ENCODE measurements at regions not wholly inside any gene's neighbourhood (a gene's known extent, or its start where the extent isn't known, plus 50 kb on each side); places are given as distances from the start of the nearest gene placed in this dataset.

DNA sequence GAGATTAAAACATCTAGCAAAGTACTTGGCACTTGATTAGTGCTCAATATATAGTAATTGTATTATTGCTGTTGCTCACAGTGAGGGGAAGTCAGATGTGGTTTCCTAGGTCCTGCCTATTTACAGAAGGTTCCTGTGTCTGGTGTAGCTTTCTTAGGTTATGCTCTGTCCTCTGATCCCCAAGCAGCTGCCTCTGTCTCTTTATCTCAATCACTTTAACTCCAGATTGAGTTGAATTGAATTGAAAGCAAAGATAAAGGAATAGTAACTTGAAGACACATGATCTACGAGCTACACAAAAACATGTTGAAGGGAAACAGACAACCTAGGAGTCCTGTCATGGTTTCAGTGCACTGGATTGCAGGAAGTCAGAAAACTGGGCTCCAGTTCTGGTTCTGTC is 113.9 kb upstream of the ADAMTSL1 start:
- DNase-seq, result no peak

DNA sequence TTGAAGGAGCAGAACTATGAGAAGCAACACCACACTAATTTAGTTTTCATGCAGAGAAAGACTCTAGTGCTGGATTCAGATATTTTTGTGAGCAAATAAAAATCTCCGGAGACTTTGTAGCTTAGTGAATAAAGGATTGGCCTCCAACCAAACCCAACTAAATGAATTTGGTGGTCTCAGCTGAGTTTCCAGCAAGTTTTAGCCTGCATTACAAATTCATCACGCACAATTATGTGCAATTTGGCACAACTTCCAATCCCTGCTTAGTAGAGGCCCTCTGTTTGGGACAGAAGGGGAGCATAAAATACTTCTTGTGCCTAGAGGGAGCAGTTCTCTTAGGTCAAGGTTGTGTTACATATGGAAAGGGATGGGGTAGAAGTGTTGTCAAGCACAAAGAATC is 112.3 kb upstream of the ADAMTSL1 start:
- DNase-seq, result no peak

DNA sequence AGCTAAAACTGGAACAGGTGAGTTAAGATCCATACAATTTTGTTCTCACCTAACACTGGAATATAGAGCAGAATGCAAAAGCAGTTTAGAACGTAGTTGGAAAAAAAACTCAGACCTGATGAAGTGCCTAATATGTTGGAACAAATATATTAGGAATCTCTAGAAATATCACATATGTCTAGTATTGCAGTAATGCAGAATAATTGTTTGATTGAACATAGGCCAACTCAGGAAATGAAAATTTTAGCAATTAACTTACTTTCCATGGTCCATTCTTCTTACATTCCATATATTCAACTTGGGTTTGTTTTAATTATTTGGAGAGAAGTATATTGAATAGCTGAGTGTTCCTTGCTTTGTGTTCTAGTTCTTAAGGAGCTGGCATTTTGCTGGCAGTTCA is 111.8 kb upstream of the ADAMTSL1 start:
- DNase-seq, result no peak

DNA sequence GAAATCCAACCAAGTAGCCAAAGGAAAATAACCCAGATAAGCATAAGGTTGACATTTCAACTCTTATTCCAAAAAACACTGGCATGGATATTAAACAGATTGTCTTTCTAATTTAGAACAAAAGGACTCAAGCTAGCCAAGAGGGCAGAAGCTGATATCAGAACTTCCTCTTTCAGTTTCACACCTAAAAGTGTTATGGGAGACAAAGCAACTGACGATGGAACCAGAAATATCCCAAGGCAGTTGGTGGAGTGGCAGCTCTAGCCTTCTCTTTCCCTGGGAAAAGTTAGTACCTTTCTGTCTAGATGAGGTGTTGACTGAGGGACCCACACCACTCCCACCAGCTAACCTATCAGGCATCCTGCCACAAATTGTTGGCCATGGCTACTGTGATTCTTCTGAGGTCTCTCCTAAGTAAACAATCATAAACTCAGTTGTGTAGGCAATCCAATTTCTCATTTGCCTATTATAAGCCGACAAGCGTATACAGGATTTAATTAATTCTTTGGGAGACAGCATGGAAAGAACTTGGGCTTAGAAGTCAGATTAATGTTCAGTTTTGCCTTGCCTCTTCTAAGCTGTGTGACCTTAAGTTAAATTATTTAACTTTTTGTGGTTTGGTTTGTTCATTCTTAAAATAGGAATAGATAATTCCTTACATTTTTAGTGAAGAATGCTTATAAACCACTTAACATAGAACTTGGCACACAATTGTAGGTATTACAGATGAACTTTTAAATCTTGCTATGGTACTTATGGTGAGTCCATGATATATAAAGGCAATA is 110.9 kb upstream of the ADAMTSL1 start:
- no peak for DNase-seq

DNA sequence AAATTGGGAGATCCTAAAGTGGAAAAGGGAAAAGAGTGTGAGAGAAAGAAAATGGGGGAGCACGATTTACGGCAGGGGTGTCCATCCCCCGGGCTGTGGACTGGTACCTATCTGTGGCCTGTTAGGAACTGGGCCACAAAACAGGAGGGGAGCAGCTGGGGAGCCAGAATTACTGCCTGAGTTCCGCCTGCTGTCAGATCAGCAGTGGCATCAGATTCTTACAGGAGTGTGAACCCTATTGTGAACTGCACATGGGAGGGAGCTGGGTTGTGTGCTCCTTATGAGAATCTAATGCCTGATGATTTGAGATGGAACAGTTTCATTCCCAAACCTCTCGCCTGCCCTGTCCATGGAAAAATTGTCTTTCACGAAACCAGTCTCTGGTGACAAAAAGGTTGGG is 108.3 kb upstream of the ADAMTSL1 start:
- no peak for DNase-seq

DNA sequence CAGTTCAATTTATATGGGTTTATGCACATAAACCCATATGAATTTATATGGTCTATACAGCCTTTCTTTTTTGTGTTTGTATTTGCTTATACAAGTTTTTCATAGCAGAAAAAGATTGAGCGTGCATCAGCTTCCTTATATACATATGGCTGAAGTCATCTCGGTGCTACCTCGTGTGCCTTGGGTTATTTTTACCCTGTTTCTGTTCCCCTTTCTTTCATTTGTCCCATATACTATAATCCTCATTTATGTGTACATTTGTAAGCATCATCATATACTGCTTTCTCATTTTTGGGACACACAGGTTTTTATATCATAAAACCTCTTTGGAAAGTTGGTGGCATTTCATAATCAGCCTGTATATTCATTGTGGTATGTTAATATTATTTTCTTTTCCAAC is 107.8 kb upstream of the ADAMTSL1 start:
- DNase-seq, result no peak

DNA sequence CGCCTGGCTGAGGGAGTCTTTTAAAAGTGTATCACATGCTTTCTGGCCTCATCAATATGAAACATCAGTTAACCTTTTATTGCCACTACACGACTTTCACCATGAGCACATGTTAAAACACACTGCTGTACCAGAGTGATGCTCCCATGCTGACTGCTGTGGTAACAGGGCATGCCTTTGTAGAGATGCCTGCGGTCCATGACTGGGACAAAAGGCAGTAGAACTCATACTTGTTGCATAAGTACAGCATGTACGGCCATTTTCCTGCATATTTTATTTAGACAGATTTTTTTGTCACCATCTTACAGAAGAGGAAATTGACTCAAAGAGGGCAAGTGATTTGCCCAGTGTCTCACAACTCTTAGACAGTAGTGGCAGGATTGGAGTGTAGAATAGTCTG is 105.7 kb upstream of the ADAMTSL1 start:
- DNase-seq, result no peak

DNA sequence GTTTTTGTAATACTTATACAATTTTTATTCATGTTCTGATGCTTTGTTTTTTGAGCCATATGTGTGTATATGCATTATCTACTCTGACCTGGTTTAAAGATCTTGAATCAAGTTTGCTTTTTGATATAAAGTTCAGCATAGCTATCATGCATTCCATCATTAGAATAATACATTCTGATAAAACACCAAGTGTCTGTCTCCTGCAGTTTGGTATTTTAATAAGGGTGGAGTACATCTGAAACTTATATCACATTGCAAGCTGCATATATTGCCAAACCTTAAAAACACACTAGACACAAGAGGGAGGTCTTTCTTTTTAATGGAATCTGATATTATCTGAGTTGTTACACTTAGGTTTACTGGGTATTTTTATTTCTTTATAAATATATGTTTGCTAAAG is 102.8 kb upstream of the ADAMTSL1 start:
- DNase-seq, result no peak

DNA sequence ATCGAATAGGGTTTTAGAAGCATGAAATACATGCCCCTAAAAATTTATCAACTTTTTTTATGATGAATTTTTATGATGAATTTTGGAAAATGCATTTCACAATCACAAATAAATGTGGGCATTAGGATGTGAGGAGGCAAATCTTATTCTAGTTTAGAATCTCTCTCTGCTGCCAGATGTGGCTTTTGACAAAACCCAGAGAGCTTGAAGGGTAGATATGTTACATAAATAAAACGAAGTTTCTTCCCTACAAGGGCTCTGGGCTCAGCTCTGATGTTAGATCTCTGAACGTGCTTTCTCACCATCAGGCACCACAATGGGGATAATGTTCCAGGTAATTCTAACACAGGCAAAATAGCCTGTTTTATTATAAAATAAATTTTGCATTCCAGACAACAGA is 102.3 kb upstream of the ADAMTSL1 start:
- DNase-seq, result no peak

DNA sequence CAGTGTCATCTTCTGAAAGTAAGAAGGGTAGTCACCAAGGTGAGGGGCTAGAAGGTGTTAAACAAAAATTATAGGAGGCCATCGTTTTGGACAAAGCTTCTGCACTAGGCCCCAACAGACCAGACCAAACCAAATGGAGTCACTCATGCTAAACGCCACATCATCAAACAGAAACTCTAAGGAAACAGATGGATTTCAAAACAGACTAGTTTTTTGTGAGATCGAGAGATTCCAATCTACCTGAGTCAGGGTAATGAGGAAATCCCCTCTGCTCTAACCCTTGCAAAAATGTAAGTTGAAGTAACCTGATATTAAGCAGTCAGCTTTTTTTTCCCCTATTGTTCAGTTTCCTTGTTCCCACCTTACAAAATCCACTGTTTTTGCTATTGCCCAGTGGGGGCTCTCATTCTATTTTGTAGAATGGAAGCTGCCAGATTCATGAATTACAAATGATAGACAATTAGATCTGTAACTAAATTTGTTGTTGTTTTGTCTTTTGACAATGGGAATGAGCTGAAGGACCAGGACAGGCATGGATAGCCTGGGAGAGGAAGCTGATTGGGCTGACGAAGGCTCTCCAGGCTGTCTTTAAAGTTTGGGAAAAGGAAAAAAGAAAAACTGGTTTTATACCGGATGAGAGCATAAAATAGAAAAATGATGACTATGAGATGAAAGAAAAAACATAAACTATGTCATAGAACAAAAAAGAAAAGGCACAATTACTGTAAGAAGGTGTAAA is 94.7 kb upstream of the ADAMTSL1 start:
- DNase-seq, result no peak

DNA sequence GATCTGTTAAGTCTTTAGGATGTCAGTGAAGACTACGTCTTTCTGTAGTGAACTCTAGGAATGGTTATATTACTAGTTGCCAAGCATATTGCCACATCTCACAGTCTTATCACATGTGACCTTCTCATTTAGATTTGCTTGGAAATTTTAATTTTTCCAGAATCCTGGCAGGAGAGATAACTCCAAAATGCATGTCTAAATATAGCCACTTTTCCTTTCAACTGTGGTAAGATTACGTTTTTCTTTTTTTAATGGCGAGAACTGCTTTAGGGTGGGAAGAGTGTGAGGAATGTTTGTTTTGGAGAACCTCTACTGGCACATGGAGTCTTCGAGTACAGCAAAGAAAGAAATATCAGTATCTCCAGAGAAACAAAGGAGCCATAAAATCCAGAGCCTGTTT is 91.7 kb upstream of the ADAMTSL1 start:
- no peak for DNase-seq

DNA sequence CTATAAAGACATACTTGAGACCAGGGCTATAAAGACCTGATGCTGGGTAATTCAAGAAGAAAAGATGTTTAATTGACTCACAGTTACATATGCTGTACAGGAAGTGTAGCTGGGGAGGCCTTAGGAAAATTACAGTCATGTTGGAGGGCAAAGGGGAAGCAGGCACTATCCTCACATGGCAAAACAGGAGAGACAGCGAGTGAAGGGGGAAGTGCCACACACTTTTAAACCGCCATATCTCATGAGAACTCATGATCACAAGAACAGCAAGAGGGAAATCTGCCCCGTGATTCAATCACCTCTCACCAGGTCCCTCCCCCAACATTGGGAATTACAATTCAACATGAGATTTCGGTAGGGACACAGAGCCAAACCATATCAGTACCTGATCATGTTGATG is 89.9 kb upstream of the ADAMTSL1 start:
- DNase-seq, result no peak

DNA sequence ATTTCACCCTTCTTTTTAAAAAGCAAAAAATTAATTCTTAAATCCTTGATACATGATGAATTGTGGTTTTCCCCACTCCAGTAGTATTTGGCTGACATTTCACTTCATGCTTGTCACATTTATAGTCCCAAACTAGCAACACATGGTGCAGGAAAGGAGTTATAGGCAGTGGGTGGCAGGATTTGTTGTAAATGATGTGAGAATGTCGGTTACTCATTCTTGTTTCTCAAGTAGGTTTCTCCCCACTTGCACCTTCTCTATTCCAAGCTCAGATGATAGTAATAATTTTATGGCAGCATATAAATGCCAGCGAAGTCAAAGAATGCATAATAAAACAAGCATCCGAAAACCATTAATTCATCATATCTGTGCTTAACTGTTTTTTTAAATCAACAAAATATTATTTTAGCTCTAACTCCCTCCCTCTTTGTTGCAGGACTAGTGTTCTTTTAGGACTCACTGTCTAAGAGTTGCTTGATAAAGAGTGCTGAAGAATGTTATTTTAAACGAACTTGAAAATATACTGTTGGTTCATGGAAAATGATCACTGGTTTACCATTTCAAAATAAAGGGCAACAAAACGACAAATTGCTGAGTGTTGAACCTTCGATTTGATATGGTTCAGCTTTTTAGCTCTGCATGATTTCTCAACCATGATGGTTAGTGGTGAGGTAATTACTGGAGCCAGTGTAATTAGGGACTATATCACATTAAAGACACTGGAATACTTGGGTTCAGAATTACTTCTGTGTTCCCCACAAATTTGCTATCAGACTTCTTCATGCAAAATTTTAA is 88.1 kb upstream of the ADAMTSL1 start:
- DNase-seq, result no peak

DNA sequence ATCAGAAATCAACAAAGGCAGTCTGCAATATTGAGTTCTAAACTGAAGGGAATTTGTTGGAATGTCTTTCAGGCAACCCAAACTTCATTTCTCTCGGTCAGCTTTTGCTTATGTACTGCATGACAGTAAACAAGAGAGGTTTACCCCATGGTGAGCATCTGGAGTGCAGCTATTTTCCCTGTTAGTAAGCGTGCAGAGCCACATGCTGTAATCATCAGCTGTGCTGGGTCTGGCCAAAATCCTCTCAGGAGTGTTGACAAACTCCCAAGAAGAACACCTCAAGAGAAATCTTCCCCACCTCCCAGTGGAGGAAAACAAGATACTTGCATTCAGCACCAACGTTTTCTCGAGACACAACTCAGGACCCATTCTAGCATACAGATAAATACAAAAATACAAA is 83.6 kb upstream of the ADAMTSL1 start:
- no peak for DNase-seq

DNA sequence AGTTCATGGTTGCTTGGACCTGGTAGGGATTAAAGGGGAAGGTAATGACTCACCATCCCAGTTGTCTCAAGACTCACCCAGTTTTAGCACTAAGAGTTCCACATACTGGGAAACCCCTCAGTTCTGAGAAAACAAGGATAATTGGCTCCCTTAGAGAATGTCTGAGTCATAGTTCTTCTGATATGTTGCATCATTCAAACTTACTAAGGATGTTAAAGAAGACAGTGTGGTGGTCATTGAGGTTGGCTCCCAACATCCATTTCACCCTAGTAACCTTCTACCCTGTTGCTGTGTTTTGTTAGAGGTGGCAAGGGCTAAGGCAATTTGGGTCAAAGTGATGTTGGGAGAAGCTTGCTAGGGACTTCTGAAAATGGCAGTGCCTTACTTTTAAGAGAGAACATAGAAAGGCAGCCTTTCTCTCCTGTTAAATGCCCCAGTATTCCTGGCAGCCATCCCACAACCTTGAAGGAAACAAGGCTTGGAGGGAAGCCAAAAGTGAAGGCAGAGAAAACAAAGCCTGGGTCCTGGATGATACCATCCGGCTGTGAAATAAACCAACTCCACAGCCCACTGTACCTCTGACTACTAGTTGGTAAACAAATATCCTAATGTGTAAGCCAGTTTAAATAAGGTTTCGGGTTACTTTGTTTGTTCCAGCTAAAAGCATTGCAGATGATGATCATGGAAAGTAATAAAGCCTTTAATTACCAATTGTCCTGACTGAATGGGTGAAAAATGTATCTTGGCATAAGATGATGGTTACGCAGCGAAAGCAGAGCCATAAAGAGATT is 80.4 kb upstream of the ADAMTSL1 start:
- no peak for DNase-seq

DNA sequence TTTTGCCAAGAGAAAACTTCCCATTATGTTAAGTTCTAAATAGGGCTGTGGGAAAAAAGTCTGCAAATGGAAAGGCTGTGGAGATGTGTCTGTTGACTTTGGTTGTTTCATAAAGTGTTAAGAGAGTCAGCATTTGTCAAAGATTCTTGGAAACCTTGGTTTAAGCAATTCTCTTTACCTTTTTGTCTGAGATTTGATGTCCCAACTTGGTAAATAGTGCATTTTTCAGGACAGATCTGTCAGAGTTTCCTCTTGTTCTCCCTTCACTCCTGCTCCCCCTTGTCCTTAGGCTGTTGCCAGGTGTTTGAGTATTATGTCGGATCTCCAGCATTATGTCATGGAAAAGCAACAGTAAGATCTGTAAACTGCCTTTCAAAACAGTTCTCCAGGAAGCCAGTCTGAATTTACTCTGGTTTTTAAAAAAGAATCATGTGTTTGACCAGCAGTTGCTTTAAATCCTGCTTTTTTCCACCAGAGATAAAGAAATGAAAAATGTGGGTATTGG is 79.1 kb upstream of the ADAMTSL1 start:
- DNase-seq, result no peak

DNA sequence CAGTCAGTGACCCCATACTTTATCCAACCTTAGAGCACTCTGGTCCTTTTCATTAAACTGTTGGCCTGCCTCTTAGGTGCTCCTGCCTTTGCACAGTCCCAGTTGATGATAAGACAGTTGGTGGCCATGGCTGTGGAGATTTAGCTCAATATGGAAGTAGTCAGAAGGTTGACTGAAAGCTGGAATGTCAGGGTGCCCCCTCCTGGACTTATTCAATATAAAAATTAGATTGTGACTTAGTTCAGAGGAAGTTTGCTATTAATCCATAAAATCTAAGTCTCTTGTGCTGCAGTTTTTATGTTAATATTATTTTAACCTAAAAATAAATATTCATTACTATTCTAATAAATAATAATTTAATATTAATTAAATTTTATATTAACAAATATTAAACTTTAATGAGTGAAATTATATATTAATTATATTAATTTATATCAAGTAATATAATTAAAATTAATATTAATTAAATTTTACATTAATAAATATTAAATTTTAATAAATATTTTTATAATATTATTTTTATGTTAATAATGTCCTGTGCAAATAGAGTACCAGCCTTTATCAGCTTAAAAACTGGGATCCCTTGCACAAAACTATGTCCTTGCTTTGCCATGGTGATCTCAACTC is 77.7 kb upstream of the ADAMTSL1 start:
- no peak for DNase-seq

DNA sequence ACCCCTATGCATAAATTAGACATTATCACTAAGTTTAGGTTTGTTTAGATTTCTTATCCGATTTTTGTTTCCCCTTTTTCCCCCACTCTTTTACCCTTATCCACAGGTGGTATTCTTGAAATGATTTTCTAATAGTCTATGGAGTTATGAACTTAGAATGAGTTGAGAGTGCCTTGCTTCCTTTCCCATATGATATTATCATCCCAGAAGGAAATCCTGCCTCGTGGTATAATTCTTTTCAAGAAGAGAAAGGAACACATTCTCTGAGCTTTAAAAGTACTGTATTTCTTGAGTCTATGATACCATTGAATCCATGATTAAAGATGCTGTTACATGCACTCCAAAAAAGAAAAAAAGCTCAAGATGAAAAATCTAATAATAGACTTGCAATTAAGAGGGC is 76.9 kb upstream of the ADAMTSL1 start:
- DNase-seq, result no peak

DNA sequence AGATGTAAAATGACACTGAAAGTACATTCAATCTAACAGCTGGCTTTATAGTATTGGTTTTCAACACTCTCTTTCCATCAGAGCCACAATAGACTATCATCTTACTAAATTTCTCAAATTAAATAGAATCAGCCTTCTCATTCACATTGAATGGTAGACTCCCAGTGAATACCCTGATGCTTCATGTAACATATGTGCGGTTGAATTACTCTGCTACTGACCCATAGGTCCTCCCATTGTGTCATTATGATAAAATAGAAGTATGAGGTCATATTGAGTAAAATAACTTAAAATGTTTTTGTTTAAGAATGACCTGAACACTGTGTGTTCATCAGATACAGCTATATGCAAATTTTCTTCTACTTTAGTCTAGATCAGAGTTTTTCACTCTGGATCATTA is 75.9 kb upstream of the ADAMTSL1 start:
- no peak for DNase-seq

DNA sequence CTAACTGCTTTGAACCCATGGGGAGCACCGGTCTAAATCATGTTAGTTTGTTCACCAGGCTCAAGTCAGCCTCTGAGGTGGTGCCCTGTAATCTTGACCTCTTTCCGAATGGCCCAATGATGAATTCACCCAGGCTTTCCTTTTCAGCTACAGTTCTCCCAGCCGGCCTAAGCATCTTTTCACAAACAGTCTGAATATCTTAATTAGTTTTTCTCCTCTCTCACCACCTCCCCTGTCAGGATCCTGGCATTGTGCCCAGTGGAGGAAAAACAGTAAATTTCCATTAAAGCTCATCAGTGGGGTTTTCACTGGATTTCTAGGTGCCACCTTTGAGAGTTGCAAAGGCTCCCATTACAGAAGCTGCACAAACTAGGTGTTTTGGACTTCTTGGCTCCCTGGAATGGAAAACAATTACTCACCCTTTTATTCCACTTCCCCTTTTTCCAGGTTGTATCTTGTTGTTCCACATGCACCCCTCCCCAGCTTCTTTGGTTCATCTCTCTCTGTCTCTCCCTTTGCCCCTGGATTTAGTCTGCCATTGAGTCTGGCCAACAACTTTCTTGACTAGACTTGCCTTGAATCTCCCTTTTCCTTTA is 69.4 kb upstream of the ADAMTSL1 start:
- DNase-seq, result no peak

DNA sequence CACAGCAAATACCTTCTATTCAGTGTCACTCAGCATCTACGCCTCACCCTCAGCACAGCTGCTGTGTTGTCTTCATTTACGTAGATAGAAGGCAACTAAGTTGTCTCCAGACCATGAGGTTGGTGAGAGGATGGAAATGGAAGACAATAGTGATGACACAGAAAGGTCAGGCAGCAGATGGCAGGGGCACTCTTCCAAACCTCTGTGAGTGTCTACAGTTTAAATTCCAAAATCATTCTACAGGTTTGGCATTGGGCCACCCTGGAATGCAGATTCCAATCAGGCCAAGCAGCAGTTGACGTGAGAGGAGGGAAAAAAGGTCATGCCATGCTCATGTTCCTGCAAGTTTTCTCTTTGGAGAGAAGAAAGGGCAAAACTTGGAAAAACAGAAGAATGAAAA is 68.7 kb upstream of the ADAMTSL1 start:
- DNase-seq, result no peak

DNA sequence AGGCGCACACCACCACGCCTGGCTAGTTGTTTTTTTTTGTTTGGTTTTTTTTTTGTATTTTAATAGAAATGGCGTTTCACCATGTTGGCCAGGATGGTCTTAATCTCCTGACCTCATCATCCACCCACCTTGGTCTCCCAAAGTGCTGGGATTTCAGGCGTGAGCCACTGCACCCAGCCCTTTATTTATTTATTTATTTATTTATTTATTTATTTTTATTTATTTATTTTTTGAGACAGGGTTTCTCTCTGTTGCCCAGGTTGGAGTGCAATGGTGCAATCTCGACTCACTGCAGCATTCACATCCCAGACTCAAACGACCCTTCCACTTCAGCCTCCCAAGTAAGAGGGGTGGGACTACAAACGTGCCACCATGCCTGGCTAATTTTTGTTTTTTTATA is 63.0 kb upstream of the ADAMTSL1 start:
- no peak for DNase-seq

Data from activated effector memory CD4-positive, alpha-beta T cell treated with Interleukin-2 at 50 U/mL for 16 hours (primary cell).